Osteoblast (primary cell): ENCODE measurements at regions not wholly inside any gene's neighbourhood (a gene's known extent, or its start where the extent isn't known, plus 50 kb on each side); places are given as distances from the start of the nearest gene placed in this dataset.

Source experiments
- DNase-seq: peaks from one replicate; pipeline ENCODE4 v3.0.0; 2011; ENCODE audit warnings: low spot score, mixed read lengths; ENCODE audit not compliant: insufficient read length; ENCODE audit errors: missing footprints
- H2AFZ ChIP-seq: 2 replicates; pipeline ENCODE4 v1.6.0; 2011; ENCODE audit warnings: mild to moderate bottlenecking, low read length
- H3K27ac ChIP-seq: 2 replicates; pipeline ENCODE4 v1.5.1; 2011; ENCODE audit warnings: mild to moderate bottlenecking, low read depth, low read length, moderate library complexity
- H3K27me3 ChIP-seq: 2 replicates; pipeline ENCODE4 v1.6.0; 2012; ENCODE audit warnings: mild to moderate bottlenecking, control low read depth, inconsistent platforms, low read length, moderate library complexity; ENCODE audit not compliant: insufficient read depth
- H3K36me3 ChIP-seq: 2 replicates; pipeline ENCODE4 v1.5.1; 2011; ENCODE audit warnings: mild to moderate bottlenecking, low read length, control low read depth, moderate library complexity; ENCODE audit not compliant: insufficient read depth
- H3K4me1 ChIP-seq: 2 replicates; pipeline ENCODE4 v1.5.1; 2011; ENCODE audit warnings: mild to moderate bottlenecking, low read length, control low read depth, moderate library complexity; ENCODE audit not compliant: insufficient read depth
- H3K4me2 ChIP-seq: 2 replicates; pipeline ENCODE4 v1.6.0; 2011; ENCODE audit warnings: mild to moderate bottlenecking, low read length; ENCODE audit not compliant: insufficient read depth
- H3K4me3 ChIP-seq: fragments of 200-600 bp; sonication (generic); 3 replicates; pipeline ENCODE4 v1.5.1; 2012; ENCODE audit warnings: mild to moderate bottlenecking, low read length, inconsistent platforms; ENCODE audit not compliant: insufficient read depth
- H3K79me2 ChIP-seq: 2 replicates; pipeline ENCODE4 v1.6.0; 2012; ENCODE audit warnings: mild to moderate bottlenecking, low read length, control low read depth, inconsistent platforms; ENCODE audit not compliant: insufficient read depth
- H3K9me3 ChIP-seq: 2 replicates; pipeline ENCODE4 v1.5.1; 2011; ENCODE audit warnings: low read depth, low read length, control low read depth
- H4K20me1 ChIP-seq: 2 replicates; pipeline ENCODE4 v1.6.0; 2012; ENCODE audit warnings: mild to moderate bottlenecking, low read length, control low read depth; ENCODE audit not compliant: insufficient read depth
- TF ChIP-seq, protein P1 (sequence below): IDR thresholded peaks from 2 replicates; pipeline ENCODE4 v1.5.1; 2011; ENCODE audit warnings: mild to moderate bottlenecking, low read depth, low read length, moderate library complexity; ENCODE audit errors: extremely low read depth

GRCh38 chr13:107553838-107554237 is 661.5 kb downstream of the LIG4 start:
- Histone ChIP-seq H3K4me2 (no peak overlapping the region), H3K4me3 (no peak overlapping the region), H4K20me1 (no peaks in the 10 kb centered on the region), H3K79me2 (no peaks in the 10 kb centered on the region), H2AFZ (no peak overlapping the region), H3K4me1 (no peaks in the 10 kb centered on the region), H3K9me3 (no peaks in the 10 kb centered on the region), H3K36me3 (no peaks in the 10 kb centered on the region), H3K27ac (no peak overlapping the region), H3K27me3 (no peaks in the 10 kb centered on the region)
- DNase-seq = no peak
- TF ChIP-seq, protein P1, sequence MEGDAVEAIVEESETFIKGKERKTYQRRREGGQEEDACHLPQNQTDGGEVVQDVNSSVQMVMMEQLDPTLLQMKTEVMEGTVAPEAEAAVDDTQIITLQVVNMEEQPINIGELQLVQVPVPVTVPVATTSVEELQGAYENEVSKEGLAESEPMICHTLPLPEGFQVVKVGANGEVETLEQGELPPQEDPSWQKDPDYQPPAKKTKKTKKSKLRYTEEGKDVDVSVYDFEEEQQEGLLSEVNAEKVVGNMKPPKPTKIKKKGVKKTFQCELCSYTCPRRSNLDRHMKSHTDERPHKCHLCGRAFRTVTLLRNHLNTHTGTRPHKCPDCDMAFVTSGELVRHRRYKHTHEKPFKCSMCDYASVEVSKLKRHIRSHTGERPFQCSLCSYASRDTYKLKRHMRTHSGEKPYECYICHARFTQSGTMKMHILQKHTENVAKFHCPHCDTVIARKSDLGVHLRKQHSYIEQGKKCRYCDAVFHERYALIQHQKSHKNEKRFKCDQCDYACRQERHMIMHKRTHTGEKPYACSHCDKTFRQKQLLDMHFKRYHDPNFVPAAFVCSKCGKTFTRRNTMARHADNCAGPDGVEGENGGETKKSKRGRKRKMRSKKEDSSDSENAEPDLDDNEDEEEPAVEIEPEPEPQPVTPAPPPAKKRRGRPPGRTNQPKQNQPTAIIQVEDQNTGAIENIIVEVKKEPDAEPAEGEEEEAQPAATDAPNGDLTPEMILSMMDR = no peak

- no peak overlapping the region for H3K4me3 ChIP-seq
Observed at GRCh38 chr13:107551521-107551920, 663.8 kb downstream of the LIG4 start.

GRCh38 chr13:107548338-107548737 is 667.0 kb downstream of the LIG4 start:
- Histone ChIP-seq H3K4me1 (no peaks in the 10 kb centered on the region), H3K36me3 (no peaks in the 10 kb centered on the region), H3K27me3 (no peaks in the 10 kb centered on the region), H3K27ac (no peak overlapping the region), H3K4me2 (no peak overlapping the region), H2AFZ (no peak overlapping the region), H4K20me1 (no peaks in the 10 kb centered on the region), H3K4me3 (no peak overlapping the region), H3K9me3 (no peaks in the 10 kb centered on the region), H3K79me2 (peaks cover 3% of the 10 kb centered on the region)
- no peak for DNase-seq
- TF ChIP-seq, protein P1 = no peak

More at GRCh38 chr13:107551521-107551920, 663.8 kb downstream of the LIG4 start:
- H2AFZ ChIP-seq = no peak overlapping the region
- no peaks in the 10 kb centered on the region for H3K79me2 ChIP-seq
- no peaks in the 10 kb centered on the region for H3K27me3 ChIP-seq
- TF ChIP-seq, protein P1 = no peak
- DNase-seq = no peak
- no peaks in the 10 kb centered on the region for H4K20me1 ChIP-seq
- no peaks in the 10 kb centered on the region for H3K9me3 ChIP-seq
- no peak overlapping the region for H3K4me2 ChIP-seq
- no peaks in the 10 kb centered on the region for H3K4me1 ChIP-seq
- H3K36me3 ChIP-seq = no peaks in the 10 kb centered on the region
- H3K27ac ChIP-seq = no peak overlapping the region

- H3K4me1 ChIP-seq = no peaks in the 10 kb centered on the region
- no peak overlapping the region for H3K4me3 ChIP-seq
- no peak overlapping the region for H3K27ac ChIP-seq
- TF ChIP-seq, protein P1 = no peak
- no peak overlapping the region for H3K4me2 ChIP-seq
- no peak overlapping the region for H2AFZ ChIP-seq
- peak; percentile 45 for DNase-seq
- H3K9me3 ChIP-seq = no peaks in the 10 kb centered on the region
- peaks cover 5% of the 10 kb centered on the region for H3K79me2 ChIP-seq
- no peaks in the 10 kb centered on the region for H3K36me3 ChIP-seq
- no peaks in the 10 kb centered on the region for H4K20me1 ChIP-seq
- no peaks in the 10 kb centered on the region for H3K27me3 ChIP-seq
Observed at GRCh38 chr13:107545946-107546502, 669.3 kb downstream of the LIG4 start.
